ENCODE measurements at regions not wholly inside any gene's neighbourhood (a gene's known extent, or its start where the extent isn't known, plus 50 kb on each side); places are given as distances from the start of the nearest gene placed in this dataset.

GRCh38 chr21:36576441-36576840, 96.5 kb upstream of the CLDN14 start:
- intact Hi-C loops (cut with micrococcal nuclease; ENCODE audit: unreplicated experiment): no loop called here
- ChIA-PET CTCF (no interaction called here), POLR2A (no interaction called here)
- no peak for DNase-seq
- H3K36me3 ChIP-seq (ENCODE audit: control insufficient read depth, insufficient read depth, low read length): no peaks in the 10 kb centered on the region
- no peak overlapping the region for H3K4me3 ChIP-seq (ENCODE audit: low read depth, low read length)
- Mint-ChIP-seq H3K4me1 (ENCODE audit: low read depth, unreplicated experiment) (no peaks in the 10 kb centered on the region), H3K27me3 (ENCODE audit: insufficient read depth, unreplicated experiment) (peaks cover 10% of the 10 kb centered on the region), H3K4me3 (ENCODE audit: unreplicated experiment) (no peak overlapping the region), H3K9me3 (ENCODE audit: unreplicated experiment) (no peaks in the 10 kb centered on the region), H3K27ac (ENCODE audit: unreplicated experiment) (no peak overlapping the region), H3K36me3 (ENCODE audit: insufficient read depth, unreplicated experiment) (no peaks in the 10 kb centered on the region)
- no TSS peak for BruUV-seq (replicated peaks)
- H3K27me3 ChIP-seq (replicated peaks; ENCODE audit: control insufficient read depth, insufficient read depth, low read length): no peaks in the 10 kb centered on the region; the same call in 1 of the 2 replicates
- peaks cover 6% of the 10 kb centered on the region for H3K9me3 ChIP-seq
- TF ChIP-seq CTCF (IDR thresholded peaks at IDR 0.05; ENCODE audit: insufficient read depth in 1 of 2, low read depth in 1 of 2, low read length in 1 of 2, severe bottlenecking in 1 of 2, unreplicated experiment in 1 of 2): no peak
- H3K4me1 ChIP-seq: no peaks in the 10 kb centered on the region

GRCh38 chr21:36579898-36580297, 100.0 kb upstream of the CLDN14 start:
- Mint-ChIP-seq H3K9me3 (ENCODE audit: unreplicated experiment) (no peaks in the 10 kb centered on the region), H3K4me3 (ENCODE audit: unreplicated experiment) (no peak overlapping the region), H3K36me3 (ENCODE audit: insufficient read depth, unreplicated experiment) (no peaks in the 10 kb centered on the region), H3K4me1 (ENCODE audit: low read depth, unreplicated experiment) (no peaks in the 10 kb centered on the region), H3K27me3 (ENCODE audit: insufficient read depth, unreplicated experiment) (peaks cover 11% of the 10 kb centered on the region), H3K27ac (ENCODE audit: unreplicated experiment) (no peak overlapping the region)
- intact Hi-C loops (cut with micrococcal nuclease; ENCODE audit: unreplicated experiment): no loop called here
- H3K36me3 ChIP-seq (ENCODE audit: control insufficient read depth, insufficient read depth, low read length): no peaks in the 10 kb centered on the region
- no peak for TF ChIP-seq CTCF (IDR thresholded peaks at IDR 0.05; ENCODE audit: insufficient read depth in 1 of 2, low read depth in 1 of 2, low read length in 1 of 2, severe bottlenecking in 1 of 2, unreplicated experiment in 1 of 2)
- H3K4me3 ChIP-seq (ENCODE audit: low read depth, low read length): no peak overlapping the region
- H3K4me1 ChIP-seq: no peaks in the 10 kb centered on the region
- BruUV-seq (replicated peaks): no TSS peak
- peaks cover 3% of the 10 kb centered on the region; the same call in 1 of the 2 replicates for H3K9me3 ChIP-seq
- CTCF ChIA-PET: no interaction called here
- no peaks in the 10 kb centered on the region; the same call in 1 of the 2 replicates for H3K27me3 ChIP-seq (replicated peaks; ENCODE audit: control insufficient read depth, insufficient read depth, low read length)
- POLR2A ChIA-PET: no interaction called here
- no peak for DNase-seq

GRCh38 chr21:36582271-36582670, 102.3 kb upstream of the CLDN14 start:
- H3K9me3 Mint-ChIP-seq (ENCODE audit: unreplicated experiment): peaks cover 10% of the 10 kb centered on the region
- ChIA-PET POLR2A (no interaction called here), CTCF (no interaction called here)
- Histone ChIP-seq H3K27me3 (replicated peaks; ENCODE audit: control insufficient read depth, insufficient read depth, low read length) (no peaks in the 10 kb centered on the region; the same call in 1 of the 2 replicates), H3K36me3 (ENCODE audit: control insufficient read depth, insufficient read depth, low read length) (no peaks in the 10 kb centered on the region), H3K9me3 (peaks cover 7% of the 10 kb centered on the region), H3K4me1 (no peaks in the 10 kb centered on the region; the same call in 1 of the 2 replicates), H3K4me3 (ENCODE audit: low read depth, low read length) (no peak overlapping the region)
- intact Hi-C loops (cut with micrococcal nuclease; ENCODE audit: unreplicated experiment): no loop called here
- H3K36me3 Mint-ChIP-seq (ENCODE audit: insufficient read depth, unreplicated experiment): no peaks in the 10 kb centered on the region
- BruUV-seq (replicated peaks): no TSS peak
- H3K27me3 Mint-ChIP-seq (ENCODE audit: insufficient read depth, unreplicated experiment): peaks cover 8% of the 10 kb centered on the region
- H3K27ac Mint-ChIP-seq (ENCODE audit: unreplicated experiment): no peak overlapping the region
- no peak overlapping the region for H3K4me3 Mint-ChIP-seq (ENCODE audit: unreplicated experiment)
- no peak for DNase-seq
- TF ChIP-seq CTCF (IDR thresholded peaks at IDR 0.05; ENCODE audit: insufficient read depth in 1 of 2, low read depth in 1 of 2, low read length in 1 of 2, severe bottlenecking in 1 of 2, unreplicated experiment in 1 of 2): no peak
- H3K4me1 Mint-ChIP-seq (ENCODE audit: low read depth, unreplicated experiment): no peaks in the 10 kb centered on the region

All from Caco-2 (cell line).